Upper lobe of left lung (tissue), 4 donors: ENCODE measurements at regions not wholly inside any gene's neighbourhood (a gene's known extent, or its start where the extent isn't known, plus 50 kb on each side); places are given as distances from the start of the nearest gene placed in this dataset.

Source experiments
- CTCF ChIP-seq, 6 experiments: fragments of 450-650 bp in 4 of 6; fragments of 200-600 bp in 2 of 6; sonication (generic) in 2 of 6; IDR thresholded peaks; one replicate each; pipeline ENCODE4 v1.5.1; 2016 to 2019; ENCODE audit warnings: antibody characterized with exemption in 6 of 6
- POLR2A ChIP-seq, 4 donors: fragments of 450-650 bp; IDR thresholded peaks; one replicate each; pipeline ENCODE4 v1.5.1; 2016 to 2017; ENCODE audit warnings: antibody characterized with exemption in 4 of 4, mild to moderate bottlenecking in 2 of 4
- POLR2AphosphoS5 ChIP-seq, 2 donors: sonication (generic); formaldehyde crosslinking; IDR thresholded peaks; one replicate each; pipeline ENCODE4 v1.5.1; 2017; ENCODE audit warnings: antibody characterized with exemption in 2 of 2

- TF ChIP-seq CTCF (IDR thresholded peaks at IDR 0.05), result no peak
- no peak for TF ChIP-seq POLR2A (IDR thresholded peaks at IDR 0.05)
- no peak for TF ChIP-seq POLR2AphosphoS5 (IDR thresholded peaks at IDR 0.05)
Measured at GRCh38 chr2:65880436-65880835, 448.0 kb upstream of the SPRED2 start.
